Thyroid gland (tissue), 4 donors: ENCODE measurements at regions not wholly inside any gene's neighbourhood (a gene's known extent, or its start where the extent isn't known, plus 50 kb on each side); places are given as distances from the start of the nearest gene placed in this dataset.

Experiments used
- DNase-seq, 2 donors: peaks; one replicate each; pipeline ENCODE4 v3.0.0-alpha.2; 2019
- H3K27ac ChIP-seq, 3 donors: fragments of 200-600 bp; sonication (generic); 1 replicate in 2 of 3; 2 replicates in 1 of 3; pipeline ENCODE4 v1.5.1; 2016 to 2019; ENCODE audit warnings: mild to moderate bottlenecking in 1 of 3, moderate library complexity in 1 of 3
- H3K27me3 ChIP-seq: fragments of 200-600 bp; sonication (generic); one replicate; pipeline ENCODE4 v1.5.1; 2019
- H3K36me3 ChIP-seq, 2 donors: fragments of 200-600 bp; sonication (generic); one replicate each; pipeline ENCODE4 v1.5.1; 2016 to 2019
- H3K4me1 ChIP-seq, 2 donors: fragments of 200-600 bp; sonication (generic); one replicate each; pipeline ENCODE4 v1.5.1; 2017 to 2019
- H3K4me3 ChIP-seq, 3 donors: fragments of 200-600 bp; sonication (generic); replicated peaks in 1 of 3; 1 replicate in 2 of 3; 2 replicates in 1 of 3; pipeline ENCODE4 v1.5.1; 2016; ENCODE audit warnings: mild to moderate bottlenecking in 1 of 3
- H3K9me3 ChIP-seq: fragments of 200-600 bp; sonication (generic); one replicate; pipeline ENCODE4 v1.5.1; 2017
- CTCF ChIP-seq, 6 experiments: fragments of 200-600 bp in 3 of 6; fragments of 450-650 bp in 3 of 6; sonication (generic) in 3 of 6; IDR thresholded peaks; one replicate each; pipeline ENCODE4 v1.5.1; 2016 to 2019; ENCODE audit warnings: antibody characterized with exemption in 6 of 6, mild to moderate bottlenecking in 2 of 6, inconsistent platforms in 1 of 6, moderate library complexity in 1 of 6
- POLR2A ChIP-seq, 2 donors: fragments of 450-650 bp; IDR thresholded peaks; one replicate each; pipeline ENCODE4 v1.6.1; 2017; ENCODE audit warnings: antibody characterized with exemption in 2 of 2, mild to moderate bottlenecking in 2 of 2, moderate library complexity in 1 of 2
- WGBS, 2 donors: methylation state at CpG; one replicate each; pipeline ENCODE4 v1.1.5; 2017; 5-methylcytosine and 5-hydroxymethylcytosine counted together
- intact Hi-C: fragments of 100-400 bp; cut with DNase I; formaldehyde crosslinking; loops from one replicate; pipeline ENCODE4 v1.15.1; 2023

- Histone ChIP-seq H3K4me1 (no peaks in the 10 kb centered on the region), H3K27me3 (no peaks in the 10 kb centered on the region), H3K27ac (no peak overlapping the region), H3K4me3 (no peak overlapping the region), H3K36me3 (no peaks in the 10 kb centered on the region), H3K9me3 (no peaks in the 10 kb centered on the region)
- intact Hi-C loops: no loop called here
- 53 to 79% methylated on average over 2 of the region's 2 CpGs for WGBS, 2 donors
- DNase-seq: no peak
- TF ChIP-seq CTCF (IDR thresholded peaks at IDR 0.05) (no peak), POLR2A (IDR thresholded peaks at IDR 0.05) (no peak)
Observed at GRCh38 chr1:78318011-78318410, 172.8 kb upstream of the PTGFR start.

- H3K36me3 ChIP-seq: no peaks in the 10 kb centered on the region
- DNase-seq: no peak
- H3K4me1 ChIP-seq: no peaks in the 10 kb centered on the region
- TF ChIP-seq CTCF (IDR thresholded peaks at IDR 0.05): no peak
- TF ChIP-seq POLR2A (IDR thresholded peaks at IDR 0.05): no peak
- WGBS, 2 donors: 58 to 76% methylated on average over 2 of the region's 2 CpGs
- no peaks in the 10 kb centered on the region for H3K9me3 ChIP-seq
- intact Hi-C loops: no loop called here
- H3K4me3 ChIP-seq: no peak overlapping the region
- H3K27me3 ChIP-seq: no peaks in the 10 kb centered on the region
- no peak overlapping the region for H3K27ac ChIP-seq
Observed at GRCh38 chr1:78319603-78320002, 171.2 kb upstream of the PTGFR start.

GRCh38 chr1:78322928-78323680 is 167.7 kb upstream of the PTGFR start:
- intact Hi-C loops: no loop called here
- Histone ChIP-seq H3K27me3 (no peaks in the 10 kb centered on the region), H3K4me3 (no peak overlapping the region), H3K4me1 (no peaks in the 10 kb centered on the region), H3K27ac (no peak overlapping the region), H3K9me3 (no peaks in the 10 kb centered on the region), H3K36me3 (no peaks in the 10 kb centered on the region)
- 67 to 69% methylated on average over 2 of the region's 2 CpGs for WGBS, 2 donors
- TF ChIP-seq POLR2A (IDR thresholded peaks at IDR 0.05) (no peak), CTCF (IDR thresholded peaks at IDR 0.05) (no peak)
- no peak for DNase-seq

GRCh38 chr1:78325293-78325692 is 165.5 kb upstream of the PTGFR start:
- no peak overlapping the region for H3K27ac ChIP-seq
- 67 to 75% methylated on average over 3 of the region's 3 CpGs for WGBS, 2 donors
- intact Hi-C loops: no loop called here

More at GRCh38 chr1:78325293-78325692, 165.5 kb upstream of the PTGFR start:
- Histone ChIP-seq H3K27me3 (no peaks in the 10 kb centered on the region), H3K4me1 (no peaks in the 10 kb centered on the region), H3K9me3 (no peaks in the 10 kb centered on the region), H3K36me3 (no peaks in the 10 kb centered on the region), H3K4me3 (no peak overlapping the region)
- no peak for DNase-seq
- TF ChIP-seq POLR2A (IDR thresholded peaks at IDR 0.05) (no peak), CTCF (IDR thresholded peaks at IDR 0.05) (no peak)
